ENCODE measurements at regions not wholly inside any gene's neighbourhood (a gene's known extent, or its start where the extent isn't known, plus 50 kb on each side); places are given as distances from the start of the nearest gene placed in this dataset.

GRCh38 chr11:71103266-71103665, 149.1 kb downstream of the SHANK2 start:
- no peak for TF ChIP-seq JUN (IDR thresholded peaks at IDR 0.05; ENCODE audit: low read depth, low read length)
- no peak for TF ChIP-seq CTCF (IDR thresholded peaks at IDR 0.05; ENCODE audit: control extremely low read depth in 1 of 3, insufficient read depth in 1 of 3, low read depth in 1 of 3, low read length in 3 of 3)
- TF ChIP-seq RAD21 (IDR thresholded peaks at IDR 0.05 in 1 of 2, conservative IDR thresholded peaks at IDR 0.05 in 1 of 2; ENCODE audit: low read depth in 2 of 2, low read length in 2 of 2): no peak
- no peak for TF ChIP-seq POLR2A (IDR thresholded peaks at IDR 0.05; ENCODE audit: control extremely low read depth in 1 of 2, low read depth in 2 of 2, low read length in 2 of 2)
- no peak for TF ChIP-seq GABPA (IDR thresholded peaks at IDR 0.05; ENCODE audit: borderline replicate concordance, insufficient read depth, low read length)
- no peak for TF ChIP-seq ATF2 (IDR thresholded peaks at IDR 0.05; ENCODE audit: low read length)
- no peak for TF ChIP-seq CBX5 (IDR thresholded peaks at IDR 0.05; ENCODE audit: low read depth, low read length)
- TF ChIP-seq MAX (IDR thresholded peaks at IDR 0.05): no peak
- TF ChIP-seq EZH2 (IDR thresholded peaks at IDR 0.05; ENCODE audit: low read depth, low read length, severe bottlenecking): no peak
- TF ChIP-seq CEBPB (IDR thresholded peaks at IDR 0.05; ENCODE audit: low read depth, low read length): no peak
- TF ChIP-seq YY1 (IDR thresholded peaks at IDR 0.05; ENCODE audit: low read depth, low read length): no peak
- no peak for TF ChIP-seq EGR1 (IDR thresholded peaks at IDR 0.05; ENCODE audit: borderline replicate concordance, low read depth, low read length)

Data from H1 (cell line).